Endothelial cell of hepatic sinusoid (primary cell): ENCODE measurements at regions not wholly inside any gene's neighbourhood (a gene's known extent, or its start where the extent isn't known, plus 50 kb on each side); places are given as distances from the start of the nearest gene placed in this dataset.

Source experiments
- in situ Hi-C: cut with HindIII; loops from 2 replicates; pipeline ENCODE4 v1.10.0; 2017; ENCODE audit warnings: low sequenced_read_pairs

DNA sequence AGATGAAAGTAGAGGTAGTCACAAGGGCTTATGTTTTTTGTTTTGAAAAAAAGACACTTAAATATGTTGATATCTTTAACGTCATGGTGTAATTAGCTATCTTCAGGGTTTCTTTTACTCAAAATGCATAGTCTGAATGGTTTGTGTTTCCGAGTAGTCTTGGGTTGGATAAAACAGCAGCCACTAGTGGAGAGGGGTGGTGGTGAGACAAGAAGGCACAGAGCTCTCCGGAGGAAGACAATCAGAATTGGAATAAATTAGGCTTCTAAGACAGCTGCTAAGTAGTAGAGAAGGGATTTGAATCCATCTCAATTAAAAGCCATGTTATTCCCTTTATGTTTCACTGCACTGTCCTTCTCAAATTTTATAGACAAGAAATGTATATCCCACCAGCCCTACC is 240.4 kb upstream of the VEGFC start:
- in situ Hi-C loops: loop anchor here (25.0 kb wide), 1 partner anchor 646 kb away; no protein-coding TSS in a partner anchor

DNA sequence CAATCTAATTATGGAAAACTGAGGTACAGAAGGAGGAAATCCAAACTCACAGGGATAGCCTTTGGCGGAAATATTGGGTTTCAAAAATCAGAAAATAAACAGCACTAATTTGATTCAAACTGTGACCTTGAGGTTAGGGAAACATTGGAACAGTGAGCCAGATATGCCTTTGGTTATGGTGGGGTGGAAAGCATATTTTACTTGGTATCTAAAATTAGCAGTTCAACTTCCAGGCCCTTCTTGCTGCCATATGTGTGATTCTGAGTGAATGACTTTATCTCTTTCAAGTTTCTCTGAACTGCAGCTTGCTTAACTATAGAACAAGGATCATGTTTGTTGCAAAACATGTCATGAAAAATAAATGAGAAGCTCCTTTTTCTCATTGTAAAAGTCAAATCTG is 240.9 kb upstream of the VEGFC start:
- in situ Hi-C loops: loop anchor here (25.0 kb wide), 1 partner anchor 646 kb away; no protein-coding TSS in a partner anchor

DNA sequence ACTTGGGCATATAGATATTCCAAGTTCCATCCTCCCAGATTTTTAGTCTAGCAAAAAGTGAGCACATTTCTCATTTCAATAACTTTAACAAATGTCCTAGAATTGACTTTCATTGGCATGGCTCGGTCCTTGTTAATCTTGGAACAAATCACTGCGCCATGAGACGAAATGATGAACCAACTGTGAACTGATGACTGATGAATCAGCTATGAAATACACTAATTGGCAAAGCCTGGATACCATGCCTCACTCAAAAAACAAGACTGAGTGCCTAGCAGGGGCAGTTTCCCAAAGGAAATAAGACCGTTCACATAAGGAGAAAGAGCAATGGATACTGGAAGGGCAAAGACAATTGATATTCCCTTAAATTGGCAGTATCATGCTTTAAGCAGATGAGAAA is 248.6 kb upstream of the VEGFC start:
- in situ Hi-C loops: loop anchor here (10.0 to 25.0 kb wide), 3 partner anchors 117 to 654 kb away; partner anchors contain the start of gene VEGFC

DNA sequence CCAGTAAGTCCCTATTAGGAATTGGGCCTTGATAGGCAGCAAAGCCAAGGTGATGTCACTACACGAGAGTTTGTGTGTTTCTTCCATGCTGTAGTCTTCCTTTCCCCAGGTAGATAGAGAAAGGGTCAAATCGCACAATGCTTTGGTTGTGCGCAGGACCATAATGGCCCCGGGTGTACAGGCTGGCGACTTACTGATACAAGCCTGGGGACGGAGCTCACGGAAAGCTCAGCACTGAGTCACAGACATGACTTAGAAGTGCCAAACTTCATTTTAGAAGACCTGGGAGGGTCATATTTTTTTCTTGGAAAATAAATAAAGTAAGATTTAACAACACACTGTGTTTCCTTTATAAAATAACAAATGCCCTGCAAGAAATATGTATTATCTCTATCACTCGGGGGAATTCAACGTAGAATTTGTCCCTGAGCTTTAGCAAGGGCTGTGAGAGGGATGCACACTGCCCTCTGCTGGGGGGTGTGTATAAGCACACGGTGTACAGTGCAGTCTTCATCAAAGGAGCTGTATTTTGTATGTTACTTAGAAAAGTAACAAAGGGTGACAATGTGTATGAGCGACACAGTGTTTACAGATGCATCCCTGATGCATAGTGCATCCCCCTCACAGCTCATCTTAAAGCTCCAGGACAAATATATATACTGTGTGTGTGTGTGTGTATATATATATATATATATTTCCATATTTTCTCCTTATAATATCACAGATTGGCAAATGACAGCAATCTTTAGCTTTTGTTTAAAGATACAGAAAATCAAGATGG is 254.5 kb upstream of the VEGFC start:
- in situ Hi-C loops: loop anchor here (10.0 to 25.0 kb wide), 3 partner anchors 122 to 660 kb away; partner anchors contain the start of gene VEGFC

DNA sequence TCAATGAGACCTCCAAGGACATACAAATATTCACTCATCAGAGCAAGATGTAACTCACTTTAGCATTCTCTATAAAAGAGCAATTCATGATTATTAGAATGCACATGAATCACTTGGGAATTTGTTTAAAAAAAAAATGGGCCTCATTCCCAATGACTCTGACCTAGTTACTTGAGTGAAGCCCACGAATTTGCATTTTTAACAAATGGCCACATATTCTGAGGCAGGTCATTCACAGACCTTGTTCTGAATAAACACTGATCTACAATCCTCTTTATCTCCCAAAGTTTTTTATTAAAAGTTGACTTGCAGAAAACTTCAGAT is 255.1 kb upstream of the VEGFC start:
- in situ Hi-C loops: loop anchor here (10.0 to 25.0 kb wide), 3 partner anchors 123 to 661 kb away; partner anchors contain the start of gene VEGFC

DNA sequence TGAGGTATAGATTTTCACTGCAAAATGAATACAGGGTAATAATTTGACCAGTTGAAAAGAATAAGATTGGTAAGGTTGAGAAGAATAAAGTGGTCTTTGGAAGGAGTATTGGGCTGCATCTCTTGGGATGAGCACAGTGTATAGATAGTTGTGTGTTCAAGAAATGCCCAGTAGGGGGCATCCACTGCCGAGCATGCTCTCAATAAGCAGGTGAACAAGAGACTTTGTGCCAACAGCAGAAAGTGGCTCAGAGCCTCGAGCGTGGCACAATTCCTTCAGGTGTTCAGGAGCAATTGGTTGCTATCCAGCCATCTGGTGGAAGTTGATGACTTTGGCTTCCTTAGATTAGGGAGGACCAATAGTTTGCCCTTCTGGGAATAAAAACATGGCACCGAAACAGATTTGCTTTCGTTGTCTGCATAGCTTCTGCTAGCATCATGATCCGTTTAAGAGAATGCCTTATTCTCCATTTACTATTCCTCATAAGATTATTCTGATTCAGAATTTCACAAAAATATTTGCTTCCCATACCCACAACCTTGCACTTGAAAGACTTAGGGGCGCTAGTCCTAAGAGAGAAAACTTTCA is 258.1 kb upstream of the NEIL3 start:
- in situ Hi-C loops: no loop called here

DNA sequence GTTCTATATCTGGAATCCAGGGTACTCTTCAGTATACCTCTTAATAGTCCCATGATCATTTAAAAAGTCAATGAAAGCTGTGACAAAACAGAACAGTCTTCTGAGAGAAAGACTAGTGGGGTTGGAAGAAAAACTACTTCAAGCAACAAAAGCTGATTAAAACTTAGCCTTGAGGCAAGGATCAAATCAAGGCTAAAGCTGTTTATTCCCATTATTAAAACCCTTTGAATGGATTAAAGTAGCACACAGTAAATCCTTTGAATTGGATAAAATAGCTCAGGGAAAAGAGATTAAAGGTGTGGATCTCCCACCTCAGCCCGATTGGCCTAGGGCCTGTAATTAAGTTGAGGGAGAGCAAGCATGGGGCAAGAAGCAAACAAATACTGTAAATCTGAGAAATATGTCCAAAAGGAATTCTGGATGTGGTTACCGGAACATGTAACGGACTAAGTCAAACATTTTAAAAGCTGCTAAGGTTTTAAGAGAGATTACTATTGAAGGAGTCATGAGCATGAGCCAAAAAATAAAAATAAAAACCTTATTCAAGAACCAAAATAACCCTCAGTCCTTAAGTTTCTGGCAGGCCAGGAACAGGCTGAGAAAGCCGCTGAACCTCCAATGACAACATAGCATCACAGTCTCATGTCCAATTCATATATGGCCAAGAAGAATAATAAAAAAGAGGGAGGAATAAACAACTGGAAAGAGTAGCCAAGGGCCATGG is 257.3 kb upstream of the NEIL3 start:
- in situ Hi-C loops: no loop called here

DNA sequence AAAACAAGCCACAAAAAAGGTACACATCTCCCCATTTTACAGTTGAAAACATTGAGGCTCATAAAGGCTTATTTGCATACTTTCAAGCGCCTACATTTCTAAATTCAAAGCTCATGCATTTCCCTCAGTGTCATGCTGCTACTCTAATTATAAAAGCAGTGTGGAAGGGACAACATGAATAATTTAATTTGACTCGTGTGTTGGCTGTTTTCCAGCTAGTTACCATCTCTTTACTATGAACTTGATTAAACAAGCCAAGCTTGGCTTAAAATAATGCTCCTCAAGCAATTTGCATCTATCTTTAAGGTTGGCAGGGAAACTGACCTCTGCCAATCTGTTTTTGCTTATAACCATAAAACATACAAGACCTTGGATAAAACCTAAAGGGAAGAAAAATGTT is 252.5 kb upstream of the NEIL3 start:
- in situ Hi-C loops: loop anchor here (5.0 kb wide), 1 partner anchor 45 kb away; no protein-coding TSS in a partner anchor

DNA sequence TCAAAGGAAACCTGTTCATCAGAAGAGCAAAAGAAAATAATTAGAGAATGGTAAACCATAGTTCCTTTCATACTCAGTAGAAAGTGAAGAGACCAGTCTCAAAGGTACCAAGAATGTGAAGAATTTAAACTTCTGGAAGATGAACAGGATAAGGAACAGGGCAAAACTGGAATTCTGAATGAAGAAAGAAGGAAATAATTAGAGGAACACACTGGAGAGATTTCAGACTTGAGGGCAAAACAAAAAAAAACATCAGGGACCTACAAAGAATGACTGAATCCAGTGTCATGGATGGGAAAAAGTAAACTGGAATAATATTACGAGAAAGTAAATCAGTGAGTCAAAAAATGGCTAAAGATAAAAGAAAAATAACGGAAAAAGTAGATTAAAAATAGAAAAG is 245.6 kb upstream of the NEIL3 start:
- in situ Hi-C loops: no loop called here

DNA sequence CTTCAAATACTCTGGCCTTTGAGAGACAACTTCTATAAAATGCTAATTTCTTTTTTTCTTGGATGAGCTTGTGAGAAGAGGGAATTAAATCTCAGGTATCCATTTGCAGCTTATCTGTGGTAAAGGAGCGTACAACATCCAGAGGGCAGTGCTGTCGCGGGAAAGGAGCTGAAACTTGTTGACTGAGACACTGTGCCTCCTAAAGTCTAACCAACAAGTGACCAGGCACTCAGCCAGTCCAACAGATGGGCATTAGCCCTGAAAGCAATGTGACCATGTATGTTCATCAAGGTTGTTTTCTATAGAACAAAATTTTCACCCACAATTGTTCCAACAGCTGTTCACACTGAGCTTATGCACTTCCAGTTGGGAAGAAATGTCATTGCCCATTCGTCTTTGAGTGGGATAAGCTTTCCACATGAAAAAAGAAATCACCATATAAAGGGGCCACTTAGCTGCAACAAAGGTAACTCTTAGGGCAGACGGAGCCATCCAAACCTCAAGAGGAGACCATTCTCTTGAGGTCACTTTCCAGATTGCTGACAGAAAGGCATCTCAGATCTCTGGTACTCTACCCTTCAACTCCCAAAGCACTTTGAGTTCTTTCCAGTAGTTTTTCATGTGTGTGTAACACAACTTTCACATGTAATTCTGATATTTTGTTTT is 244.8 kb upstream of the NEIL3 start:
- in situ Hi-C loops: no loop called here

DNA sequence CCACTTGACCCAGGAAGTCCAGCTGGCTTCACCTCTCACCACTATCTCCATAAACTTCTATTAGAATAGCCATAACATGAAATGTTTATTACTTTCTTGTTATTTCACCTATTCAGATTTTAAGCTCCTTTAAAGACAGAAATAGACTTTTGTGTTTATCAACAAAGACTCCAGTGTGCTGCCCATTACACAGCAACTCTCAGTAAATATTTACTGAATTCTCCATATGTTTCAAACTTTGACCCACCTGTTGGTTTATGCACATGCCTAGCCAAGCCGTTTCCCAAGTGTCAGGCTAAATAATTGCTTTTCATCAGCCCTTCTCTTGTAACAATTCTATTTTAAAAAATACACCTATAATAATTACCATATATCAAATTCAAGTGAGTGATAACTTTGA is 242.9 kb upstream of the NEIL3 start:
- in situ Hi-C loops: no loop called here

DNA sequence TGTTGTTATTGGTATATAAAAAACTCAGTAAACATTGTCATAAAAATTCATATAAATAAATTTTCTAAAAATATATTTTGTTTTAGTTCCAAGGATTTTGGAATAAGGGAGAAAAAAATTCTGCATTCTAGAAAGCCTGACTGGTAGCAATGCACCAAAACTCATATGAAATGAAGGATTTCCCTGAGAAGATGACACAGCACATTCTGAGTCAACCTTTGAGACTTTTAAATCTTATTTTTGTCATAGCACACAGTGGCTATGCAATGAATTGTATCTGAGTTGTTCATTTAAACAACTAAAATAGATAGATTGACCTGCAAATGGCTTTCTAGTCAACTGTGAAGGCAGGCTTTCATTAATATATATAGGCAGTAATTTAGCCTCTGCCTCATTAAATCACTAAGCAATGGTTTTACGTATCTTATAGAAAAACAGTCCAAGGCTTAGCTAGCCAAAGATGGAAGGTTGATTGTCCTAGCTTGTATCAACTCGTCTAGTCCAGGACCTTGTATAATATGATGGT is 239.1 kb upstream of the NEIL3 start:
- in situ Hi-C loops: no loop called here

DNA sequence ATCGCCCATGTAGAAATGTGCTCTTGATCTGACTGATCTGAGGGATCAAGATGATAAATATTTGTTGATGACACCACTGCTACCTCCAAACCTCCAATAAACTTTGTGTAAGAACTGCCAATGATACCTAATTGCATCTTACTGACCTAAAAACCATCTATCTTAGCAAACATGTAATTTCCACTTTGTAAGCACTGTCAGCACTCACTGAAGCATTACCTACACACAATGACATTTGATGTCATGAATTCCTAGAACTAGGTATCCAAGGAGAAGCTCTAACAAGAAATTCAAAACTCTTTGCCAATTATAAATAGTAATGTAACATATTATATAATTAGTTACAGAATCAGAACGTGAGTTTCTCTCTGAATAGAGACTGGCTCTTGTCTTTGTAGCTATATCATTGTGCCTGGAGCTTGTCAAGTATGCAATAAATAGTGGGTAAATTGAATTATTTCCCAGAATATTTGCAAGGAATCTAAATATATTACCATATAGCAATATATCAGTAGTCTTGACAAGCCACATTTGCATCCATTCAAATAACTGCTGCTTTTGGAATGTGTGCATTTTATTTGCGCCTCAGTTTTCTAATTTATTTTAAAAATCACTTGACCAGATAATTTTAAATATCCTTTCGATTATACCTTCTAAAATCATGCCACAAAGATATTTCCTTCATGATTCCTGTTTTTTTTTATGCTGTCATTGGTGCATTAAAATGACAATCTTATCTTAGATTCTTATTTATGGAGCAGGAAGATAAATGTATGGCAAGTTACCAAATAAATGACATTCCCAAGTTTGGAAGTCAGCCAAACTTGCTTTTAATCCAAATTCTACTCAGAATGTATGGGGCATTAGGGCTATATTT is 232.3 kb upstream of the NEIL3 start:
- in situ Hi-C loops: no loop called here

DNA sequence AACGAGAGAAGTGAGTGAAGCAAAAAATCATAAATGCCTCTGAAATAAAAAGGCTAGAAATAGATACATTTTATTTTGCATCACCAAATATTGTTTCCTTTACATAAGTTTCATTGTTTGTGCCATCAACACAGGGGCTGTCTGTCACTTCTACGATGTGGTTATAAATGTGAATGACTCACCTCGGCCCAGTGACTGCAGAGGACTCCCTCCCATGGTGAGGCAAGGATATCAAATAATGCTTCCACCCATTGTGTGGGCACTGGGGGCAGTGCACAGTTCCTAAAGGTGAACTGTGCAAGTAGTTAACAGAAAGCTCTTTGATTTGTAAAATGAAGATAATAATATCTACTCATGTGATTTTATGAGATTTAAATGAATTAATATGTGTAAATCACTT is 230.3 kb upstream of the NEIL3 start:
- in situ Hi-C loops: no loop called here

DNA sequence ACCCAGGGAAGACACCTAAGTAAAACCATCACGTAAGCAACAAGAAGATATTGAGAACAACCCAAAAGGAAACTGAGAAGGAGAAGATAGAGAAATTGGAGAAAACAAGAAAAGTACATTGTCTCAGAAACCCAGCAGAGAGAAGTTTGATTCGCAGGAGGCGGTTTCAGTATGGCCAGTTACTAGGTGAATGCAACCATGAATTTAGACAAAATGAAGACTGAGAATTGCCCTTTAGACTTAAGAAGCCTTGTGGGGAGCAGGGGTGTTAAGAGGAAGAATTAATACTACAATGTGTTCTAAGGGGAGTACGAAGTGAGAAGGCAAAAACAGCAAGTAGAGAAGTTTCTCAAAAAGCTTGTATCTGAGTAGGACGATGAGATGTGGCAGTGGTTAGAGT is 229.3 kb upstream of the NEIL3 start:
- in situ Hi-C loops: no loop called here

DNA sequence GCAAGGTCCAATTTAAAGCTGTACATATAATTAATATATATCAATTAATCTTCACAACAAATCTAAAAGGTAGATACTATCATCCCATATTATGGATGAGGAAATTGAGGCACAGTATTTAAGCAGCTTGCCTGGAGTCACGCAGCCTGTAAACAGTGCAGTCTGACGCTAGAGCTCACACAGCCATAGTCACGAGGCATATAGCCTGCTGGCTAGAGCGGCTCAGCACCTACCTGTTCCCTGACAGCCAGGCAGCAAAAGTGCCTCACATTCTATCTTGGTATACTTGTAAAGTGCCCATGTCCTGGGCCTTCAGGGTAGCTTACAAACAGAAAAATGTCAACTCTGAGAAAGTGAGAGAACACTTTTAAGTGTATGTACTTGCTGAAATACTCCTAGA is 222.6 kb upstream of the NEIL3 start:
- in situ Hi-C loops: no loop called here

DNA sequence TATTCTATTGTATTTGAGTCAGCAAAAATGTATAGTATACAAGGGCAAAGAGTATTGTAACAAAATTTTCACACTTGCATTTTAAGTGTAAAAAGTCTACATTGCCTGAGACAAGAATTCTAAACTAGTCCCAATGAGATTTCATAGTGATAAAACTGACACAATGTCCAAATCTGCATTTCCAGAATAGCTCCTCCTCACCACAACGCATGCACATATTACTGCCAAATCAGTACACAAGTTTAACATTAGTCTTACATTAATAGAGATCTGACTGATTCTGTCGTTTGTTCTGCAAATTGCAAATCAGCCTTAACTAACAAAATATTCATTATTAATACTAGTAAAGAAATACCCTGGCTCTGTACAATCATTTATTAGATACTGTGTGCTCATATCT is 222.2 kb upstream of the NEIL3 start:
- in situ Hi-C loops: no loop called here

DNA sequence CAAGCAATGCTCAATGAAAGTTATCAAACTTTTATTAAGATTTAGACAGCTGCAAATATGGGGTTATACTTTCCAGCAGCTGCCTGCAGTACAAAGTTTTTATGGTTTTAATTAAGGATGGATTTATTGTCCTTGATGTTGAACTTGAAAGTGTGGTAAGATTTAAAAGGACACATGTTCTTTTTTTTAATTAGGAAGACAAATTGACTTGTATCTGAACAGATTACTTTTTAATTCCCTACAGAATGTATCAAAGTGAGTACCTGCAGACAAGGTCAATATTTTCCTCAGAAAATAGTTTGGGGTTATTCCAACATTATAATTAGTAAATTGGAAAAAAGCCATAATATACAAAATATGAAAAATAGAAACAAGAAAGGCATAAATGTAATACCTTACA is 218.2 kb upstream of the NEIL3 start:
- in situ Hi-C loops: no loop called here

DNA sequence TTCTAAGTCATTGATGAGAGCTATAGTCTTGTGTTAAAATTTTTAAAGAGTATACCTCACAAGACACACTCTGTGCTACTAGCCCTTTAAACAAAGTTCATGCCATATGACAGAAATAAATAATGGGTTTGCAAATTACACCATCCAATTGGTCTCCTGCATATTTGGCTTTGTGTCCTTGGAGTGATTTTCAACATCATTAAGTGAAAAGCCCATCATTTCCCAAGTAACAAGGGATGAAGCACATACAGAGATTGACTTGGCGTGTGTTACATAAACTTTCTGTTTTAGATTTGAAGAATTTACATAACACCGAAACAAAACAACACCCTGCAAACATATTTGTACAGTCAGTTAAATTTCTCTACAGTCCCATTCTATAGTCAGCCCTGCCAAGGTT is 216.9 kb upstream of the NEIL3 start:
- in situ Hi-C loops: no loop called here

DNA sequence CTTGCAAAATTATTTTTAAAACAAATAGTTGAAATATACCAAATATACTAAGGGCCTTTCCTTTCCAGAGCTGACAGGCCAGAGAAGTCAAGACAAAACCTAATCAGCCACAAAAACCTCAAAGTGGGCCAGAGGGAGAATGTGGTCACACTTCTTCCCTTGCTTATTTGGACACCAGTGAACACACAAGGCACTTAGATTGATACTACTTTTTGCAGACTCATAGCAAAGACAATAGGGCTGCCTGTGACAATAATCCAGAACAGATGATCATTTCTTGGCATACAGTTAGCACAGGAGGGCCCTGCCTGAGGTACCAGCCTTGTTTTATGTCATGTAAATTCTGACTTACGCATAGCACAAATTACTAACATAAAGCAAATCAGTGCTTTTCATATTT is 215.7 kb upstream of the NEIL3 start:
- in situ Hi-C loops: no loop called here
